ENCODE measurements at regions not wholly inside any gene's neighbourhood (a gene's known extent, or its start where the extent isn't known, plus 50 kb on each side); places are given as distances from the start of the nearest gene placed in this dataset.

DNA sequence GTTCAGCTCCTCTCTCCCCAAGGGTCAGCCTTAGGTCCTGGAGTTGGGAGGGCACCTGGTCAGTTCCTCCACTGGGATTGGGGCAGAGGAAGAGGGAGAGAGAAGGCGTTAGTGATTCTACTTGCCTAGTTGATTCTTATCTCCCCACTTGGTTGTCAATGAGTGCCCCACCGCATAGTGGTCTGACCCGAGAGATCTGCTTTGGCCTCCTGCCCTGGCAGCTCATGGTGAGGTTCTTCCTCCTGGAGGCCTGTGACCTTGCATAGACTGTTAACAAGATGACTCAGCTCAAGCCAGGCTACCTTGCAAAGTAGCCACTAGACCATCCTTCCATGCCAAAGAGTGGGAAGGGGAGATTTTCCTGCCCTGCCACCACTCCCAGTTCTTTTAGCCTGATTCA is 160.6 kb downstream of the TMEM200A start:
- Histone ChIP-seq H3K4me1 (ENCODE audit: control insufficient read depth, extremely low read depth, insufficient read depth, low read length) (no peaks in the 10 kb centered on the region), H3K36me3 (ENCODE audit: control insufficient read depth in 2 of 2, extremely low read depth in 1 of 2, insufficient read depth in 2 of 2, low read length in 2 of 2) (no peaks in the 10 kb centered on the region), H3K4me3 (replicated peaks in 1 of 3; ENCODE audit: insufficient read depth in 1 of 3, low read depth in 1 of 3, low read length in 3 of 3) (no peak overlapping the region), H3K9ac (replicated peaks; ENCODE audit: extremely low read depth, insufficient read depth, low read length) (no peak overlapping the region), H3K27ac (ENCODE audit: insufficient read depth, low read depth, low read length) (no peak overlapping the region), H4K20me1 (replicated peaks; ENCODE audit: control insufficient read depth, extremely low read depth, insufficient read depth, low read length) (no peaks in the 10 kb centered on the region), H3K9me3 (replicated peaks; ENCODE audit: control insufficient read depth, insufficient read depth, low read length) (no peaks in the 10 kb centered on the region), H3K4me2 (ENCODE audit: insufficient read depth, low read length) (no peak overlapping the region), H2AFZ (ENCODE audit: low read depth, low read length) (no peak overlapping the region), H3K9me1 (replicated peaks; ENCODE audit: control insufficient read depth, extremely low read depth, insufficient read depth, low read length) (no peaks in the 10 kb centered on the region), H3K27me3 (ENCODE audit: control insufficient read depth in 2 of 2, insufficient read depth in 2 of 2, low read length in 2 of 2) (no peaks in the 10 kb centered on the region), H3K79me2 (ENCODE audit: control insufficient read depth, insufficient read depth, low read length) (no peaks in the 10 kb centered on the region)
- FAIRE-seq = no peak
- BruUV-seq (replicated peaks) = no TSS peak
- no peak for DNase-seq (ENCODE audit: low read depth, low spot score)
- intact Hi-C loops (cut with micrococcal nuclease) (no loop called here), dilution Hi-C loops (cut with MboI; ENCODE audit: extremely low pct_ligation_motif_present, low sequenced_read_pairs) (no loop called here)
- POLR2A ChIA-PET = no interaction called here
- TF ChIP-seq, protein P1, sequence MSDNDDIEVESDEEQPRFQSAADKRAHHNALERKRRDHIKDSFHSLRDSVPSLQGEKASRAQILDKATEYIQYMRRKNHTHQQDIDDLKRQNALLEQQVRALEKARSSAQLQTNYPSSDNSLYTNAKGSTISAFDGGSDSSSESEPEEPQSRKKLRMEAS (IDR thresholded peaks at IDR 0.05; ENCODE audit: insufficient read depth, insufficient read length) = no peak
- TF ChIP-seq POLR2AphosphoS5 (IDR thresholded peaks at IDR 0.05; ENCODE audit: insufficient read depth, low read depth, low read length) (no peak), JUN (IDR thresholded peaks at IDR 0.05; ENCODE audit: borderline replicate concordance, insufficient read depth, insufficient read length, low read depth) (no peak), FOS (IDR thresholded peaks at IDR 0.05; ENCODE audit: borderline replicate concordance, insufficient read depth, low read length) (no peak), MYC (IDR thresholded peaks at IDR 0.05; ENCODE audit: low read depth, low read length) (no peak), EZH2 (IDR thresholded peaks at IDR 0.05; ENCODE audit: borderline replicate concordance, low read depth, low read length, severe bottlenecking) (no peak), GATA2 (IDR thresholded peaks at IDR 0.05; ENCODE audit: insufficient read depth, insufficient read length, low read depth, low read length) (no peak), POLR2A (IDR thresholded peaks at IDR 0.05; ENCODE audit: low read depth, low read length) (no peak)
- TF ChIP-seq, protein P2, sequence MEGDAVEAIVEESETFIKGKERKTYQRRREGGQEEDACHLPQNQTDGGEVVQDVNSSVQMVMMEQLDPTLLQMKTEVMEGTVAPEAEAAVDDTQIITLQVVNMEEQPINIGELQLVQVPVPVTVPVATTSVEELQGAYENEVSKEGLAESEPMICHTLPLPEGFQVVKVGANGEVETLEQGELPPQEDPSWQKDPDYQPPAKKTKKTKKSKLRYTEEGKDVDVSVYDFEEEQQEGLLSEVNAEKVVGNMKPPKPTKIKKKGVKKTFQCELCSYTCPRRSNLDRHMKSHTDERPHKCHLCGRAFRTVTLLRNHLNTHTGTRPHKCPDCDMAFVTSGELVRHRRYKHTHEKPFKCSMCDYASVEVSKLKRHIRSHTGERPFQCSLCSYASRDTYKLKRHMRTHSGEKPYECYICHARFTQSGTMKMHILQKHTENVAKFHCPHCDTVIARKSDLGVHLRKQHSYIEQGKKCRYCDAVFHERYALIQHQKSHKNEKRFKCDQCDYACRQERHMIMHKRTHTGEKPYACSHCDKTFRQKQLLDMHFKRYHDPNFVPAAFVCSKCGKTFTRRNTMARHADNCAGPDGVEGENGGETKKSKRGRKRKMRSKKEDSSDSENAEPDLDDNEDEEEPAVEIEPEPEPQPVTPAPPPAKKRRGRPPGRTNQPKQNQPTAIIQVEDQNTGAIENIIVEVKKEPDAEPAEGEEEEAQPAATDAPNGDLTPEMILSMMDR (IDR thresholded peaks at IDR 0.05; ENCODE audit: extremely low read depth in 1 of 2, insufficient read depth in 1 of 2, low read depth in 1 of 2, low read length in 2 of 2) = no peak
- CTCF ChIA-PET = no interaction called here

Data from endothelial cell of umbilical vein (primary cell).